H1 (cell line): ENCODE measurements at regions not wholly inside any gene's neighbourhood (a gene's known extent, or its start where the extent isn't known, plus 50 kb on each side); places are given as distances from the start of the nearest gene placed in this dataset.

Experiments used
- CTCF ChIA-PET: fragments of 300-600 bp; sonication (Branson Sonifier 250); formaldehyde crosslinking; loops from one replicate; lab custom pipeline; 2021; ENCODE audit not compliant: partially characterized antibody; lab: Charles Lee
- POLR2A ChIA-PET: fragments of 300-600 bp; sonication (Branson Sonifier 250); formaldehyde crosslinking; loops from one replicate; lab custom pipeline; 2021; ENCODE audit warnings: inconsistent platforms; ENCODE audit not compliant: partially characterized antibody; lab: Charles Lee
- DNase-seq, 2 experiments: peaks; one replicate each; pipeline versions ENCODE4 v3.0.0 to v3.0.0-alpha.2; 2010 to 2022; ENCODE audit warnings: low spot score in 2 of 2, low read depth in 1 of 2, mixed read lengths in 1 of 2
- FAIRE-seq: peaks from 2 replicates; lab custom pipeline; 2011; peaks lifted over from hg19 to GRCh38; lab: Jason Lieb, UNC
- H2AFZ ChIP-seq: 2 replicates; pipeline ENCODE4 v1.8.1; 2012; ENCODE audit warnings: low read length, inconsistent platforms
- H2AK5ac ChIP-seq: 2 replicates; pipeline ENCODE4 v1.6.1; 2013; ENCODE audit warnings: low read depth, low read length
- H2BK120ac ChIP-seq: replicated peaks from 2 replicates; pipeline ENCODE3; 2013; ENCODE audit warnings: low read depth, low read length, inconsistent platforms
- H2BK12ac ChIP-seq: 2 replicates; pipeline ENCODE4 v1.6.1; 2013; ENCODE audit warnings: low read depth, low read length
- H2BK15ac ChIP-seq: 2 replicates; pipeline ENCODE4 v1.6.1; 2013; ENCODE audit warnings: low read length
- H2BK20ac ChIP-seq: 2 replicates; pipeline ENCODE4 v1.6.1; 2013; ENCODE audit warnings: low read length
- H2BK5ac ChIP-seq: 2 replicates; pipeline ENCODE4 v1.6.1; 2013; ENCODE audit warnings: low read depth, low read length
- H3K14ac ChIP-seq: 2 replicates; pipeline ENCODE4 v1.6.1; 2013; ENCODE audit warnings: inconsistent platforms; ENCODE audit not compliant: insufficient read length
- H3K18ac ChIP-seq: 2 replicates; pipeline ENCODE4 v1.6.1; 2013; ENCODE audit warnings: low read length; ENCODE audit errors: extremely low read depth
- H3K23ac ChIP-seq: 2 replicates; pipeline ENCODE4 v1.6.1; 2013; ENCODE audit warnings: inconsistent platforms; ENCODE audit not compliant: insufficient read length
- H3K23me2 ChIP-seq: 2 replicates; pipeline ENCODE4 v1.6.1; 2013; ENCODE audit warnings: low read depth, low read length
- H3K27ac ChIP-seq: 2 replicates; pipeline ENCODE4 v1.6.1; 2011; ENCODE audit warnings: low read depth, low read length, inconsistent platforms
- H3K27me3 ChIP-seq, 4 experiments: replicated peaks in 1 of 4; 1 replicate in 1 of 4; 2 replicates in 3 of 4; pipeline versions ENCODE4 v1.6.1 to v1.8.1; 2011 to 2013; ENCODE audit warnings: low read length in 3 of 4, mild to moderate bottlenecking in 3 of 4, inconsistent platforms in 2 of 4, mixed read lengths in 2 of 4, moderate library complexity in 1 of 4; ENCODE audit not compliant: control insufficient read depth in 3 of 4, insufficient read depth in 3 of 4; ENCODE audit errors: extremely low read depth in 1 of 4
- H3K36me3 ChIP-seq, 4 experiments: 2 replicates each; pipeline versions ENCODE4 v1.6.1 to v1.8.1; 2011 to 2013; ENCODE audit warnings: mild to moderate bottlenecking in 4 of 4, low read length in 3 of 4, moderate library complexity in 2 of 4, control low read depth in 1 of 4, inconsistent platforms in 1 of 4; ENCODE audit not compliant: insufficient read depth in 4 of 4, control insufficient read depth in 2 of 4
- H3K4ac ChIP-seq: replicated peaks from 2 replicates; pipeline ENCODE3; 2013; ENCODE audit warnings: low read length, low read depth, mixed read lengths, inconsistent platforms; ENCODE audit not compliant: insufficient read length
- H3K4me1 ChIP-seq, 4 experiments: replicated peaks in 1 of 4; 1 replicate in 1 of 4; 2 replicates in 3 of 4; pipeline versions ENCODE4 v1.6.1 to v1.8.1; 2011 to 2013; ENCODE audit warnings: low read length in 3 of 4, inconsistent platforms in 2 of 4, mixed read lengths in 1 of 4; ENCODE audit not compliant: insufficient read depth in 4 of 4, control insufficient read depth in 3 of 4
- H3K4me2 ChIP-seq, 2 experiments: 2 replicates each; pipeline versions ENCODE4 v1.6.1 to v1.8.1; 2011 to 2013; ENCODE audit warnings: low read depth in 2 of 2, low read length in 2 of 2, control low read depth in 1 of 2, inconsistent platforms in 1 of 2, mild to moderate bottlenecking in 1 of 2; ENCODE audit not compliant: insufficient read depth in 1 of 2
- H3K4me3 ChIP-seq, 4 experiments: fragments of 200-600, 300-600 bp in 1 of 4; sonication (generic), shearing (Covaris generic), sonication (Bioruptor Twin) in 1 of 4; 2 replicates each; pipeline versions ENCODE4 v1.5.1 to v1.8.1; 2011 to 2016; ENCODE audit warnings: low read length in 4 of 4, low read depth in 3 of 4, control low read depth in 2 of 4, inconsistent platforms in 2 of 4, mild to moderate bottlenecking in 2 of 4, mixed read lengths in 1 of 4, moderate library complexity in 1 of 4; ENCODE audit not compliant: insufficient read depth in 2 of 4; ENCODE audit errors: extremely low read depth in 1 of 4
- H3K56ac ChIP-seq: replicated peaks from 2 replicates; pipeline ENCODE3; 2013; ENCODE audit warnings: low read depth, mild to moderate bottlenecking, mixed read lengths, low read length, inconsistent platforms; ENCODE audit not compliant: insufficient read length
- H3K79me1 ChIP-seq: 2 replicates; pipeline ENCODE4 v1.6.1; 2013; ENCODE audit warnings: low read depth, low read length, control low read depth
- H3K79me2 ChIP-seq, 2 experiments: 2 replicates each; pipeline versions ENCODE4 v1.6.1 to v1.8.1; 2012 to 2013; ENCODE audit warnings: low read length in 2 of 2, mild to moderate bottlenecking in 2 of 2, inconsistent platforms in 1 of 2; ENCODE audit not compliant: insufficient read depth in 2 of 2, control insufficient read depth in 1 of 2
- H3K9ac ChIP-seq, 4 experiments: replicated peaks in 1 of 4; 1 replicate in 1 of 4; 2 replicates in 3 of 4; pipeline versions ENCODE4 v1.6.1 to v1.8.1; 2011 to 2013; ENCODE audit warnings: low read depth in 3 of 4, low read length in 3 of 4, control low read depth in 2 of 4, mild to moderate bottlenecking in 2 of 4, moderate library complexity in 2 of 4, inconsistent platforms in 1 of 4; ENCODE audit errors: extremely low read depth in 1 of 4
- H3K9me3 ChIP-seq, 2 experiments: 2 replicates each; pipeline versions ENCODE4 v1.6.1 to v1.8.1; 2012 to 2013; ENCODE audit warnings: mild to moderate bottlenecking in 2 of 2, moderate library complexity in 2 of 2, control low read depth in 1 of 2, inconsistent platforms in 1 of 2, low read depth in 1 of 2, low read length in 1 of 2, mixed read lengths in 1 of 2; ENCODE audit not compliant: insufficient read depth in 2 of 2
- H4K20me1 ChIP-seq, 2 experiments: replicated peaks in 1 of 2; 2 replicates each; pipeline versions ENCODE3 to v1.8.1; 2011 to 2013; ENCODE audit warnings: inconsistent platforms in 2 of 2, low read length in 2 of 2, mild to moderate bottlenecking in 1 of 2; ENCODE audit not compliant: insufficient read depth in 2 of 2, control insufficient read depth in 1 of 2
- H4K5ac ChIP-seq: 2 replicates; pipeline ENCODE4 v1.6.1; 2013; ENCODE audit warnings: low read length, low read depth, mixed read lengths, inconsistent platforms; ENCODE audit not compliant: insufficient read length
- H4K8ac ChIP-seq: 2 replicates; pipeline ENCODE4 v1.8.0; 2013; ENCODE audit warnings: mild to moderate bottlenecking, moderate library complexity, low read length, inconsistent platforms; ENCODE audit not compliant: insufficient read depth; ENCODE audit errors: extremely low read depth
- H4K91ac ChIP-seq: replicated peaks from 2 replicates; pipeline ENCODE3; 2013; ENCODE audit warnings: low read length, mixed read lengths, inconsistent platforms; ENCODE audit not compliant: insufficient read length
- CTBP2 ChIP-seq: IDR thresholded peaks from 2 replicates; pipeline ENCODE4 v1.7.0; 2011; ENCODE audit warnings: borderline replicate concordance, mild to moderate bottlenecking, moderate library complexity, mixed read lengths, low read length; ENCODE audit not compliant: insufficient read depth, insufficient read length
- HDAC2 ChIP-seq, 2 experiments: fragments of 300-600 bp in 1 of 2; sonication (generic) in 1 of 2; IDR thresholded peaks; 2 replicates each; pipeline ENCODE4 v1.6.1; 2011 to 2012; ENCODE audit warnings: low read depth in 2 of 2, low read length in 2 of 2, mild to moderate bottlenecking in 2 of 2, moderate library complexity in 2 of 2, borderline replicate concordance in 1 of 2, inconsistent platforms in 1 of 2
- MAX ChIP-seq: IDR thresholded peaks from 2 replicates; pipeline ENCODE4 v1.6.1; 2012; ENCODE audit warnings: inconsistent platforms
- PHF8 ChIP-seq: fragments of 200-600 bp; sonication (generic); conservative IDR thresholded peaks from 2 replicates; pipeline ENCODE4 v1.7.1; 2012; ENCODE audit warnings: low read depth, mild to moderate bottlenecking, inconsistent platforms, low read length, moderate library complexity
- POLR2A ChIP-seq, 2 experiments: IDR thresholded peaks; 1 replicate in 1 of 2; 2 replicates in 1 of 2; pipeline ENCODE4 v1.6.1; 2011; ENCODE audit warnings: low read depth in 2 of 2, low read length in 2 of 2, mild to moderate bottlenecking in 2 of 2; ENCODE audit errors: control extremely low read depth in 1 of 2
- RFX5 ChIP-seq: IDR thresholded peaks from 2 replicates; pipeline ENCODE4 v1.6.1; 2011; ENCODE audit warnings: low read depth, low read length, improper control_type of control experiment, borderline replicate concordance
- RXRA ChIP-seq: IDR thresholded peaks from 2 replicates; pipeline ENCODE4 v1.6.1; 2011; ENCODE audit warnings: low read depth, mild to moderate bottlenecking, low read length, moderate library complexity; ENCODE audit not compliant: insufficient read depth
- SAP30 ChIP-seq: fragments of 300-600 bp; sonication (generic); IDR thresholded peaks from 2 replicates; pipeline ENCODE4 v1.7.1; 2012; ENCODE audit warnings: low read length, moderate library complexity, mild to moderate bottlenecking, inconsistent platforms; ENCODE audit not compliant: insufficient read depth, insufficient replicate concordance
- SIX5 ChIP-seq: IDR thresholded peaks from 2 replicates; pipeline ENCODE4 v1.6.1; 2011; ENCODE audit warnings: mild to moderate bottlenecking, low read depth, low read length
- SP4 ChIP-seq: IDR thresholded peaks from 2 replicates; pipeline ENCODE4 v1.6.1; 2012; ENCODE audit warnings: low read length, inconsistent platforms
- SUZ12 ChIP-seq: fragments of 200-600 bp; sonication (generic); IDR thresholded peaks from 2 replicates; pipeline ENCODE4 v1.6.1; 2012; ENCODE audit warnings: mild to moderate bottlenecking, inconsistent platforms, low read length, moderate library complexity, mixed read lengths
- TAF1 ChIP-seq: IDR thresholded peaks from 2 replicates; pipeline ENCODE4 v1.6.1; 2011; ENCODE audit warnings: mild to moderate bottlenecking, low read depth, low read length
- TEAD4 ChIP-seq: IDR thresholded peaks from 2 replicates; pipeline ENCODE4 v1.6.1; 2012; ENCODE audit warnings: low read depth, low read length, inconsistent platforms, mixed read lengths
- YY1 ChIP-seq: IDR thresholded peaks from 2 replicates; pipeline ENCODE4 v1.6.1; 2011; ENCODE audit warnings: low read depth, mild to moderate bottlenecking, low read length
- WGBS, 2 experiments: shearing (Covaris generic) in 1 of 2; methylation state at CpG; one replicate each; pipeline versions ENCODE4 v1.1.6 to v1.1.7; 2013 to 2015; ENCODE audit warnings: low lambda C conversion rate in 2 of 2, mixed read lengths in 2 of 2, inconsistent platforms in 1 of 2, low coverage in 1 of 2, missing lambda C conversion rate in 1 of 2; ENCODE audit not compliant: insufficient replicate concordance in 2 of 2, insufficient coverage in 1 of 2, insufficient read length in 1 of 2; ENCODE audit errors: extremely low coverage in 1 of 2, missing lambda C conversion rate in 1 of 2; 5-methylcytosine and 5-hydroxymethylcytosine counted together

- no peak overlapping the region for H3K14ac ChIP-seq
- WGBS, 2 experiments, result 82% methylated on average over 1 of the region's 1 CpG; no CpG with 5 or more reads in 1 of the 2 experiments
- H2BK120ac ChIP-seq, result no peak overlapping the region
- no peaks in the 10 kb centered on the region; a peak in 1 of 4 replicates for H3K9me3 ChIP-seq
- no peak overlapping the region for H2BK15ac ChIP-seq
- POLR2A ChIA-PET, result no interaction called here
- H3K79me2 ChIP-seq, result no peaks in the 10 kb centered on the region
- CTCF ChIA-PET, result no interaction called here
- no peak overlapping the region for H4K5ac ChIP-seq
- no peak overlapping the region for H3K56ac ChIP-seq
- DNase-seq (no peak), FAIRE-seq (no peak)
- no peak overlapping the region for H2AK5ac ChIP-seq
- H2BK5ac ChIP-seq, result no peak overlapping the region
- no peak overlapping the region for H3K23ac ChIP-seq
- no peak overlapping the region for H3K9ac ChIP-seq
- no peaks in the 10 kb centered on the region for H3K36me3 ChIP-seq
- H3K23me2 ChIP-seq, result no peaks in the 10 kb centered on the region
- no peaks in the 10 kb centered on the region for H3K27me3 ChIP-seq
- no peaks in the 10 kb centered on the region for H3K79me1 ChIP-seq
- H4K20me1 ChIP-seq, result no peaks in the 10 kb centered on the region
- H2BK12ac ChIP-seq, result no peak overlapping the region
- peaks cover 0 to 2% (median 0%) of the 10 kb centered on the region in 4 experiments; a peak in 1 of 7 replicates for H3K4me1 ChIP-seq
- no peak overlapping the region for H2AFZ ChIP-seq
- H3K4me3 ChIP-seq, result no peak overlapping the region
- H3K4me2 ChIP-seq, result no peak overlapping the region
- no peak overlapping the region for H4K8ac ChIP-seq
- H4K91ac ChIP-seq, result no peak overlapping the region
- no peak overlapping the region for H3K18ac ChIP-seq
- H3K4ac ChIP-seq, result no peak overlapping the region
- TF ChIP-seq RXRA (no peak), MAX (no peak), PHF8 (no peak), RFX5 (no peak), TEAD4 (no peak), CTBP2 (no peak), HDAC2 (IDR thresholded peaks at IDR 0.05; ENCODE audit: borderline replicate concordance in 1 of 2, low read depth in 2 of 2, low read length in 2 of 2) (no peak), TAF1 (no peak), SAP30 (no peak), SP4 (no peak), POLR2A (IDR thresholded peaks at IDR 0.05; ENCODE audit: control extremely low read depth in 1 of 2, low read depth in 2 of 2, low read length in 2 of 2) (no peak), YY1 (no peak), SIX5 (no peak), SUZ12 (no peak)
- no peak overlapping the region for H3K27ac ChIP-seq
- no peak overlapping the region for H2BK20ac ChIP-seq
These were observed 266.0 kb upstream of the STXBP5 start for GRCh38 chr6:146938266-146938665.
